MM.1S (cell line): ENCODE measurements at regions not wholly inside any gene's neighbourhood (a gene's known extent, or its start where the extent isn't known, plus 50 kb on each side); places are given as distances from the start of the nearest gene placed in this dataset.

ENCODE experiments used
- DNase-seq: peaks from one replicate; pipeline ENCODE4 v3.0.0-alpha.2; 2015
- H2AFZ ChIP-seq: fragments of 300-600 bp; sonication (generic); 2 replicates; pipeline ENCODE4 v1.6.0; 2016; ENCODE audit warnings: antibody characterized with exemption, low read length
- H3F3A ChIP-seq: fragments of 300-600 bp; sonication (generic); 2 replicates; pipeline ENCODE4 v1.6.1; 2016; ENCODE audit warnings: mild to moderate bottlenecking, antibody characterized with exemption, low read length, moderate library complexity, mixed read lengths; ENCODE audit not compliant: insufficient read depth
- H3K27ac ChIP-seq: fragments of 300-600 bp; sonication (generic); 2 replicates; pipeline ENCODE4 v1.5.1; 2016; ENCODE audit warnings: mild to moderate bottlenecking, low read length
- H3K27me3 ChIP-seq: fragments of 300-600 bp; sonication (generic); replicated peaks from 2 replicates; pipeline ENCODE4 v1.6.0; 2016; ENCODE audit warnings: low read length; ENCODE audit not compliant: insufficient read depth
- H3K36me3 ChIP-seq: fragments of 300-600 bp; sonication (generic); replicated peaks from 2 replicates; pipeline ENCODE4 v1.6.1; 2016; ENCODE audit warnings: mild to moderate bottlenecking, low read length, mixed read lengths; ENCODE audit not compliant: insufficient read depth
- H3K4me1 ChIP-seq: fragments of 300-600 bp; sonication (generic); 2 replicates; pipeline ENCODE4 v1.6.1; 2016; ENCODE audit warnings: low read length, mixed read lengths
- H3K4me2 ChIP-seq: fragments of 300-600 bp; sonication (generic); 2 replicates; pipeline ENCODE4 v1.6.0; 2016; ENCODE audit warnings: low read depth, low read length
- H3K4me3 ChIP-seq: fragments of 300-600 bp; sonication (generic); 2 replicates; pipeline ENCODE4 v1.5.1; 2016; ENCODE audit warnings: low read length, mixed read lengths
- H3K79me2 ChIP-seq: fragments of 300-600 bp; sonication (generic); 2 replicates; pipeline ENCODE4 v1.6.1; 2016; ENCODE audit warnings: mixed run types, low read length, mixed read lengths
- H3K9ac ChIP-seq: fragments of 300-600 bp; sonication (generic); 2 replicates; pipeline ENCODE4 v1.6.1; 2016; ENCODE audit warnings: low read length, mixed read lengths
- H3K9me2 ChIP-seq: fragments of 300-600 bp; sonication (generic); replicated peaks from 2 replicates; pipeline ENCODE4 v1.6.1; 2016; ENCODE audit warnings: mild to moderate bottlenecking, low read length, mixed read lengths; ENCODE audit not compliant: insufficient read depth
- H3K9me3 ChIP-seq: fragments of 300-600 bp; sonication (generic); replicated peaks from 2 replicates; pipeline ENCODE4 v1.6.1; 2016; ENCODE audit warnings: mild to moderate bottlenecking, low read length, mixed read lengths; ENCODE audit not compliant: insufficient read depth
- H4K20me1 ChIP-seq: fragments of 300-600 bp; sonication (generic); 2 replicates; pipeline ENCODE4 v1.6.1; 2016; ENCODE audit warnings: mild to moderate bottlenecking, low read length, moderate library complexity, mixed read lengths; ENCODE audit not compliant: insufficient read depth
- EZH2 ChIP-seq: fragments of 300-600 bp; sonication (generic); optimal IDR thresholded peaks from 2 replicates; pipeline ENCODE3; 2017; ENCODE audit warnings: low read depth, mild to moderate bottlenecking, antibody characterized with exemption, low read length, mixed read lengths
- EZH2phosphoT487 ChIP-seq: fragments of 300-600 bp; sonication (generic); IDR thresholded peaks from 2 replicates; pipeline ENCODE4 v1.6.1; 2018; ENCODE audit warnings: antibody characterized with exemption, low read length
- TF ChIP-seq, protein P1 (sequence below): fragments of 300-600 bp; sonication (generic); IDR thresholded peaks from 2 replicates; pipeline ENCODE4 v1.5.1; 2016; ENCODE audit warnings: antibody characterized with exemption, low read length, mixed read lengths

DNA sequence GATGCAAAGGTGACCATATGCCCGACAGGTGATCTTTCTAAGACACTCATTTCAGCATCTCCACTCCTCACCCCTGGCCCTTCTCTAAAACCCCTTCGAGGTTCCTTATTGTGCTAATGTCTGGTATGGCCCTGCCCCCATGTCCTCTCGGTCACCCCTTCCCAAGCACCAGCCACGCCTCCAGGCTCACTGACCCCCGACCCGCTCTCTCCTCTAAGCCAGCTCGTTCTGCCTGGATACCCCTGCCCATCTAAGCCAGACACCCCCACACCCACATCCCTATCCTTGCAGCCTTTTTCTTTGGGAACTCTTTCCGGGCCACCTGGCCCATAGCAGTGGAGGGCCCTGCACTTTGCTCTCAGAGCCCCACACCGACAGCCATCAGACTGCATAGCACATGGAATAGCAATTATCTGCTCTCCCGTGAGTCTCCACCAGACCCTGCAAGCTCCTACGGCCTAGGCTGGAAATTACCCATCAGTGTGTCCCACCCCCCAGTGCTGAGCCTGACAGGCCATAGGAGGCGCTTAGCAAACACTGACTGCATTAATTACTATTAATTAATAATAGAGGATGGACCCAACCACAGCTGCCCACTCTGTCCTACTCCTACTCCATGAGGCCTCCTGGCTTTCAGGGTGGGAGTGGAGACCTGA, 176.7 kb downstream of the TMEM132E start:
- no peaks in the 10 kb centered on the region for H3K36me3 ChIP-seq
- H3K4me2 ChIP-seq, result no peak overlapping the region
- no peaks in the 10 kb centered on the region for H3K9me2 ChIP-seq
- no peak overlapping the region for H3K9ac ChIP-seq
- H3K27ac ChIP-seq, result no peak overlapping the region
- no peaks in the 10 kb centered on the region for H3K4me1 ChIP-seq
- TF ChIP-seq, protein P1, sequence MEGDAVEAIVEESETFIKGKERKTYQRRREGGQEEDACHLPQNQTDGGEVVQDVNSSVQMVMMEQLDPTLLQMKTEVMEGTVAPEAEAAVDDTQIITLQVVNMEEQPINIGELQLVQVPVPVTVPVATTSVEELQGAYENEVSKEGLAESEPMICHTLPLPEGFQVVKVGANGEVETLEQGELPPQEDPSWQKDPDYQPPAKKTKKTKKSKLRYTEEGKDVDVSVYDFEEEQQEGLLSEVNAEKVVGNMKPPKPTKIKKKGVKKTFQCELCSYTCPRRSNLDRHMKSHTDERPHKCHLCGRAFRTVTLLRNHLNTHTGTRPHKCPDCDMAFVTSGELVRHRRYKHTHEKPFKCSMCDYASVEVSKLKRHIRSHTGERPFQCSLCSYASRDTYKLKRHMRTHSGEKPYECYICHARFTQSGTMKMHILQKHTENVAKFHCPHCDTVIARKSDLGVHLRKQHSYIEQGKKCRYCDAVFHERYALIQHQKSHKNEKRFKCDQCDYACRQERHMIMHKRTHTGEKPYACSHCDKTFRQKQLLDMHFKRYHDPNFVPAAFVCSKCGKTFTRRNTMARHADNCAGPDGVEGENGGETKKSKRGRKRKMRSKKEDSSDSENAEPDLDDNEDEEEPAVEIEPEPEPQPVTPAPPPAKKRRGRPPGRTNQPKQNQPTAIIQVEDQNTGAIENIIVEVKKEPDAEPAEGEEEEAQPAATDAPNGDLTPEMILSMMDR, result no peak
- TF ChIP-seq EZH2 (no peak), EZH2phosphoT487 (no peak)
- no peaks in the 10 kb centered on the region for H4K20me1 ChIP-seq
- H3K27me3 ChIP-seq, result no peaks in the 10 kb centered on the region
- H3F3A ChIP-seq, result no peaks in the 10 kb centered on the region
- no peaks in the 10 kb centered on the region for H3K79me2 ChIP-seq
- H3K9me3 ChIP-seq, result no peaks in the 10 kb centered on the region
- no peak overlapping the region for H2AFZ ChIP-seq
- no peak for DNase-seq
- H3K4me3 ChIP-seq, result no peak overlapping the region

GRCh38 chr17:34755371-34755770, 176.0 kb downstream of the TMEM132E start:
- no peaks in the 10 kb centered on the region for H3F3A ChIP-seq
- no peaks in the 10 kb centered on the region for H3K79me2 ChIP-seq
- no peak overlapping the region for H3K4me3 ChIP-seq
- H3K36me3 ChIP-seq, result no peaks in the 10 kb centered on the region
- no peak overlapping the region for H3K27ac ChIP-seq
- no peaks in the 10 kb centered on the region for H3K4me1 ChIP-seq
- no peak overlapping the region for H3K4me2 ChIP-seq
- H3K9ac ChIP-seq, result no peak overlapping the region
- TF ChIP-seq EZH2 (no peak), EZH2phosphoT487 (no peak)
- TF ChIP-seq, protein P1, result no peak
- no peaks in the 10 kb centered on the region for H3K27me3 ChIP-seq
- no peak for DNase-seq
- no peaks in the 10 kb centered on the region for H3K9me3 ChIP-seq
- no peaks in the 10 kb centered on the region for H3K9me2 ChIP-seq
- no peak overlapping the region for H2AFZ ChIP-seq
- H4K20me1 ChIP-seq, result no peaks in the 10 kb centered on the region

- Histone ChIP-seq H3K9me2 (no peaks in the 10 kb centered on the region), H3F3A (no peaks in the 10 kb centered on the region), H3K27ac (no peak overlapping the region), H3K36me3 (no peaks in the 10 kb centered on the region), H3K9me3 (no peaks in the 10 kb centered on the region), H3K27me3 (no peaks in the 10 kb centered on the region), H3K4me1 (no peaks in the 10 kb centered on the region), H3K4me2 (no peak overlapping the region), H3K9ac (no peak overlapping the region), H3K4me3 (no peak overlapping the region), H4K20me1 (no peaks in the 10 kb centered on the region), H3K79me2 (no peaks in the 10 kb centered on the region), H2AFZ (no peak overlapping the region)
- peak; percentile 7 for DNase-seq
- no peak for TF ChIP-seq EZH2phosphoT487
- TF ChIP-seq EZH2, result no peak
- TF ChIP-seq, protein P1, result no peak
Measured at GRCh38 chr17:34750004-34750403, 170.6 kb downstream of the TMEM132E start.
